ENCODE measurements at regions not wholly inside any gene's neighbourhood (a gene's known extent, or its start where the extent isn't known, plus 50 kb on each side); places are given as distances from the start of the nearest gene placed in this dataset.

DNA sequence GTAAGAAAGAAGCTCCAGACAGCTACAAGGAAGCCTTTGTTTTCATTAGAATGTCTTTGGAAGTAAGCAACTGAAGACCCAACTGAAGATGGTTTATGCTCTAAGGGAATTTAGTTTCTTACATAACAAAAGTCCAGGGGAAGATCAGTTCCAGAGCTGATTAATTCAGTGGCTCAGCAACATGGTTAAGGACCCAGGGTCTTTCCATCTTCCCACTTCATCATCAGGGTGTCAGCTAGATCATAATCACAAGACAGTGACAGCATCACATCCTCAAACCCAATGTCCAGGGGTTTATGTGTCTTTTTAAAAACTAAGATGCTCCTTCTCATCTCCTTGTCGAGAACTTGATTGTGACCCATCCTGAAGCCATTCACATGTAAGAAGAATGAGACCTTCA is 119.7 kb upstream of the PRDM1 start:
- no peak for DNase-seq (ENCODE audit: low read depth)

DNA sequence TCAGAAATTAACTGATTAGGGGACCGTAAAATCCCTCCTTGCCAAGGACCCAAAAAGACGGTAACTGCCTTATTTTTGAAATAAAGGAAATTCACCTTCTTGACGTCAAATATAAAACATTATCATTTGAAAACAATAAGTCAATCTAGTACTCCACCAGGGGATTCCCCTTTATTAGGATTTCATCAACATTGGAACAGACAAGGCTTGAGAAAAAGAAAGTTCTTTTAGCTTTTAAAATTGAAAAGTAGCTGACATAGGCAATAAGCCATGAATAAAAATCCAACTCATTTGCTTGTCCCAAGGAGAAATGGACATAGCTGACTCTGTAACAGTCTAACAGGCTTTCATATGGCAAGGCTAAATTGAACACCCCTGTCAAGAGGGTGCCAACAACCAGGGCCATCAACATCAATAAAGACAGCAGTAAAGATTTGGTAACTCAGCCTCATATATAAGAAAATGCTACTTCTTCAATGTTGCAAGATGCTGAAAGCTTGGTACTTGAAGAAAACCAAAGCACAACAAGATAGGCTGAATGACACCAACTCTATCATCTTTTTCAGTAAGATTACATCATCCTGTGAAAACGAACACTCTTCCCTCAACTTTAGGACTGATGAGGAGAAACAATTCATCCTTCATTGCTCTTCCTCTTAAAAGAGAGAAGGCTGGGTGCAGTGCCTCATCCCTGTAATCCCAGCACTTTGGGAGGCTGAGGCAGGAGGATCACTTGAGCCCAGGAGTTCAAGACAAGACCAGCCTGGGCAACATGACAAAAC is 121.0 kb upstream of the PRDM1 start:
- no peak for DNase-seq (ENCODE audit: low read depth)

DNA sequence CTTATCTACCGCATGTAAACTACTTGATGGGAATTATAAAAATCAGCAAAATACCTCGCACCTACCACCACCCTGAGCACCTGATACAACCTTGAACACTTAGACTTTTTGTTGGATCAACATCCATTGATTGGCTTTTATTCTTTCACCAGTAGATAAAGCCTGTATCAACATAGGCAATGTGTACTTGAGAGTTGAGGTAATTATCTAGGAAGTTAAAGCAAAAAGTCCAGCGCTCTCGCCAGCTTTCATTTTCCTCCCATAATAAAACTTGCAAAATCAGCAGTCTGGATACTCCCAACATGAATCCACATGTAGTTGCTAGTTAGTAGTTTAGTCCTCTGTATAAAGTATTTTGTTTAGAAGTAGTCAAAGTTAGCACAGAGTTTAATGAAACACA is 132.0 kb upstream of the PRDM1 start:
- no peak for DNase-seq (ENCODE audit: low read depth)

DNA sequence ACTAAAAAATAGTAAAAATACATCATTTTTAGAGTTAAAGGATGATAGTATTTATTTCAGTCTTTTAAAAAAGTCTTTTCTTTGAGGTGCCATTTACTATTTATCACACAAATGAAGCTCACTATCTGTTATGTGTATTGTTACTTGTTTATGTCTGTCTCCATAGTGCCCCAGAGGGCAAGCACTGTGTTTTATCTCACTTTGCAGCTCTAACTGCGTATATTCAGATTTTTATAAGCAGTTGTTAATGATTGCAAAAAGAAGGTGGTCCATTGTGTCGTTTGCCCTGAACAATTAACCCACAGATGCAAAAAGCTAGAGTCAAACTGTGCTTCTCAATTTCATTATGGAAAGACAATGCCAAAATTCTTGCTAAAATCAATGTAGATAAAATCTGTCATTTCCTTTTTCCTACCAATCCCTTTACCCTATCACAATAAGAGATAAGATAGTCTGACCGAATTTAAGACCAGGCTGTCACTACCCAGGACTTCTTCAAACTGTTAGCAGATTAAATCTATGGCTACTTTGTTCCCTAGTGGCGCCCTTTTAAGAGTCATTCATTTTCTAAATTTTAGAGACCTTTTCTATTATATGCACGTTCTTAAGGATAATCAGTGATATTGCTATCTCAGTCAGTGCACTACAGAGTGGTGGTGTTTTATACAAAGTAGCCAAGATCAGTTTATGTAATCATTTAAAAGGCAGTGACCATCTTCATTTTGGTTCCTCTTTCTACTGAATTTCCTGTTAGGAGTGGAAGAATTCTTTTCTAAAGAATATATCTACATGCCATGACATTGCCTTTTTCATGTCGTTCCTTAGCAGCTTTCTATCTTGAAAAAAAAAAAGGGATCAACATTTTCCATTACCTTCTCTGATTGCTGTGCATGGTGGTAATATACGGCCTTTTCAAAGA is 133.1 kb upstream of the PRDM1 start:
- no peak for DNase-seq (ENCODE audit: low read depth)

DNA sequence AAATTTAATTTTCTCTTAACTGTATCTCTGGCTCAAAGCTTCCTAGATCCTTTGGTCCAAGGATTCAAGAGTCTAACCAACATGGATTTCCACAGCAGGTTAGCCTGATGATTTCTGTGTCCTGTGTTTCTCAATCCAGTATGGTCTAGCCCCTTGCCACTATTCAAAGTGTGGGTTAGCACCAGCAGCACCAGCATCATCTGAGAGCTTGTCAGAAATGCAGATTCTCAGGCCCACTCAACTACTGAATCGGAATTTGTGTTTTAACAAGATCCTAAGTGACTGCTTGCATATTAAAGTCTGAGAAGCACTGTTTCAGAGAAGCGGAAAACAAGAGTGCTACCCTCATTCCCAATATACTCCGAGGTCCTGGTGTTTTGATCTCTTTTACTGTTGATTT is 133.8 kb upstream of the PRDM1 start:
- no peak for DNase-seq (ENCODE audit: low read depth)

DNA sequence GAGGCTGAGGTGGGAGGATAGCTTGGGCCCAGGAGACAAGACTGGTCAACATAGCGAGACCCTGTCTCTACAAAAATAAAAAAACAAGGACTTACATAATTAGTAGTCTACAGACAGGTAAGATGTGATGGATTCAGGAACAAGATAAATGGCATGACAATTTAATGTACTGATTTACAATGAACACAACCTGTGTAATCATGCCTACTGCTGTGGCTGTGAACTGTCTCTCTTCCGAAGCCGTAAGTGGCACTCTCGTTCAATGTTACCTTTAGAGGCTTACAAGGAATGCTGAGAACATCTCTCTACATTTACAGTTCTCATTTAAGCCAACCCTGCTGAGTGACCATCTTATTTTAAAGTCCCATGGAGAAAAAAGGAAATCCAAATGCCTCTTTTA is 134.8 kb upstream of the PRDM1 start:
- no peak for DNase-seq (ENCODE audit: low read depth)

DNA sequence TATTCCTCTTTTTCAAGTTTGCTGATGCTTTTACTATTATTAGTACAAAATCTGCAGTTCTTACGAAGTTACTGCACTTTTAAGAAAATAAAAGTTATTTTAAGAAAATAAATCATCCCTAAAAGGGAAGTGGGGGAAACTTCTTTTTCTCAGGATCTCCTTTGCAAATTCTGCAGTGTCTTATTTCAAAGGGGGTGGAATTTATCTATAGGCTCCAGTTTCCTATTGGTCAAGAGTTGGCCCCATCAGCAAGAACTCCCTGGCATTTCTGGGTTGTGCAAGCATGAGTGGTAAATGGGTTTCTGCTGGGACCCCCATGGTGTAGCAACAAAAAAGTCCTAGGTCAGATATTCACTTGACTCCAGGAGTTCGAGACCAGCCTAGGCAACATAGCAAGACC is 136.3 kb upstream of the PRDM1 start:
- no peak for DNase-seq (ENCODE audit: low read depth)

DNA sequence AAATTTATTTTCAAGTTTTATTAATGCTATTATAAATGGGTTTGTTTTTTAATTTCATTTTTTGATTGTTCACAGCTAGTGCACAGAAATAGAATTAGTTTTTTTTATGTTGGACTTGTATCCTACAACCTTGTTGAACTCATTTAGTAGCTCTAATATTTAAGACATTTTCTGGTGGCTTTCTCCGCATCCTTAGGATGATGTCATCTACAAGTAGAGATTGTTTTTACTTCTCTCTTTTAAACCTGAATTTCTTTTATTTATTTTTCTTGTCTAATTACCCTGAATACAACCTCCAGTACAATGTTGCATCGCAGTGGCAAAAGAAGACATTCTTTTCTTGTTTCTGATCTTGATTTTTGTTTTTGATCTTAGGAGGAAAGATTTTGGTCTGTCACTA is 142.6 kb upstream of the PRDM1 start:
- DNase-seq (ENCODE audit: low read depth), result no peak

DNA sequence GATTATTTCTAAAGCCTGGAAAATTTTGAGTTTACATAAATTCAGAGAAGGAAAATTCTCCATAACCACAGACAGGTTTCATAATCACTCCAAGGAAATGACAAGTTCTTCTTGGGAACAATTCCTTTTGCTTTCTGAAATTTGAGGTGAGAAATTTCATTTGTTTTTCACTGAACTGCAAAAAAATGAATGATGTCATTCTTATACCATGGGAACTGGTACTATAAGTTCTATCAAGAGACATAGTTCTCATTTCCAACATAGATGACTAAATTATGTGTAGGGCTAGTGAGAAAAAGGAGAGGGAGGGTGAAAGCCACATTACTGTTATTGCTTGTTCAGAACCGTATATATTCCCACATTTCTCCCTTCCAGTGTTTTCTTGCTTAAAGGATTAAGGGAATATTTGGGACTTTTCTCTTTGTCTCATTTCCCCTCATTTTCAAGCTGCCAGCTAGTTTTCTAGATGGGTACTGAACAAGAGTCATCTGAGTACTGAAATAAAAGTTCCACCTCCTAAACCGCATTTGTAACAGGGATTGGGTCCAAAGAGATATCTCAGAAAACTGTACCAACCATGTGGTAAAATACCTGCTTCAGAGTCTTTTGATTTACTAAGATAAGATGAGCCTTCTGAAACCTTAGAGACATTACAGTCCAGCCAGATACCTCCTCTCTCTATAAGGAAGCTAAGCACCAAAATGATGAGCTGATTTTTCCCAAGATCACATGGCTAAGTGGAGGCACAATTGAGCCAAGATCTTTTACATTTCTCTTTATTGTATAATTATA is 144.3 kb upstream of the PRDM1 start:
- no peak for DNase-seq (ENCODE audit: low read depth)

DNA sequence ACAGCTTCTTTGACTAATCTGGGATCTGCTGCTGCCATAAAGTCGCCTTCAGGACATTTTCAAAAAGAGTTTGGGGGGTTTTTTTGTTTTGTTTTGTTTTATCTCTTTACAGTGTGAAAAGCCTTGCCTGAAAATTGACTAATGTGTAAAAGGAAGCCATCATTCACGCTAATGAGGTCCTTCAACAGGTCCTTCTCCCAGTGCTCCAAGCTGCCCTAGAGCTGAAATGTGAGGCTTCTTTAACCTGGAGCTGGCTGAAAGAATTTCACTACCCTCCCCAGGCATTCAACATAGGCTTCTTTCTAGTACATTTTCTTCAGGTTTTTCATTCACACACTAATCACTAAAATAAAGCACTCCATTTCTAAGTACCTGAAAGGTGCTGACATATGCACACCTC is 145.1 kb upstream of the PRDM1 start:
- no peak for DNase-seq (ENCODE audit: low read depth)

DNA sequence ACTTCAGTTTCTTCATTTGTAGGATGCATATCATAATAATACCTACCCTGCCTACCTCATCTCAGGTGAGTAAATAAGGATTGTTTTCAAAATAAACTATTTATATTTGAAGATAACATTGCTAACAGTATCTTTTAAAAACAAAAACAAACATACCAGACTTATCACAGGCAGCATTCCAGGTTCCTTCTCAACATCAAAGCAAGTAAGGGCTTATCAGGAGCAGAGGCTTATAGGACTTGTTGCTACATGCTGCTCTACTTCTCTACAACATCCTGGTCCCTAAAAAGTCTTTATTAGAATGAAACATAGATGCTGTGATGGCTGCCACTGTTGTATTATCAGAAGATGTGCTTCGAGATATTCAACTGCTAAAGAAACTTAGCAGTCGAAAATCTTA is 149.2 kb upstream of the PRDM1 start:
- no peak for DNase-seq (ENCODE audit: low read depth)

DNA sequence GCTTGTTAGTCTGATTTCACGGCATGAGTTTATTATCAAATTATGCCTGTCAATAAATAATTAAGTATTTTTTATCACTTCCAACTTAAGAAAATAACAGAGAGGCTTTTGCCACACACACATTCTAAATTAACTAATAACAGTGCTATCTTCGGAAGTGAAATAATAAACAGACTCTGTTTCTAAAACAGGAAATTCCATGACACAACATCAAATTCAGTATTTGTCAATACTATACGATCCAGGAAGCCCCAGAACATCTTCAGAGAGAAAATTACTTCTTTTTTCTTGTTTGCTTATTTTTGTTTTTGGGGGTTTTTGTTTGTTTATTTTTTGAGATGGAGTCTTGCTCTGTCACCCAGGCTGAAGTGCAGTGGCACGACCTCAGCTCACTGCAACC is 150.7 kb upstream of the PRDM1 start:
- no peak for DNase-seq (ENCODE audit: low read depth)

DNA sequence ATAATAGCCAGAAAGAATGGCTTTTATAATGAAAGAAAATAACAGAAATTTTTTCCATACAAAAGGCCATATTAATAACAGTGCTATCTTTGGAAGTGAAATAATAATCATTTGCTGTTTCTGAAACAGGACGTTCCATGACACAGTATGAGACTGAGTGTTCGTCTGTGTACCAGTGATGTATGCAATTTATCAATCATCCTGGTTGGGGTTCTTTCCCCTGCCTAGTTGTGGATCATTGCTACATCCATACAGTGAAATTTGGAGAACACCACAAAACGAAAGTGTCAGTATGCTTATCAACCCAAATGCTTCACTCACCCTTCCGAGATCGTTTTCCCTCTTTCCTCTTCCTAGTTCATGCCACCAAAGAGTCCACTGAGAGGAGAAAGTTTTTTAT is 151.4 kb upstream of the PRDM1 start:
- no peak for DNase-seq (ENCODE audit: low read depth)

DNA sequence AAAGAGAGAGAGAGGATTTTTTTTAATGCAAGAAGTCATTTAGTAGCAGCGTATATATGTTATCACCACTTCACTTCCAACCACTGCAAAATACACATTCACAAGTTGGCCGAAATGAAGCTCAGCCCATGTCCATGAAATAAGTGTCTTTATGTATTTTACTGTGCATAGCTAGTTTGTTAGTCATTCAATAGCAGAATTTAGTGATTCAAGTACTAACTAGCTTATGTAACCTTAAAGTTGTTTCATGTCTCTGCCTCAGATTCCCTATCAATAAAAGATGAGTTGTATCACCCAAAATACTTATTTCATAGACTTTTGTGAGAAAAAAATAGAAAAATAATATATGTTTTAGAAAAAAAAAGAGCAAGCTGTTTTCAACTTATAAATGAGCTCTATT is 153.7 kb upstream of the PRDM1 start:
- DNase-seq (ENCODE audit: low read depth), result no peak

DNA sequence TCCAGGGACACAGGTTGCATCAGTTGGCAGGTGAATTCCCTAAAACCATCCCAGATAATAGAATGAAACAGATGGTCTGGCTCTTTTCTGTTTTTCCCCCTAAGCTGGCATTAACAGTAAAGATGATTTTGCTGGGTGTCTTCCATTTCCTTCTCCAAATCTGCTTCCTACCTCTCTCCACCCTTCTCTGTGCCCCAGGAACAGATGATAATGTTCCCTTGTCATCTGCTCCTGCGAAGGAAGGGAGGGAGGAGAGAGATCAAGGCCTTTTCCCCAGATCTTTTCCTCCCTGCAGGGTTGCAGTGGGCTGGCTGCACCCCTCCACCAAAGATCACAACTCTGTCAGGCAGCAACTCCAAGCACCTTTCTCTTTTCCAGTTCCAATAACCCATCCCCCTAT is 156.5 kb upstream of the PRDM1 start:
- DNase-seq (ENCODE audit: low read depth), result no peak

DNA sequence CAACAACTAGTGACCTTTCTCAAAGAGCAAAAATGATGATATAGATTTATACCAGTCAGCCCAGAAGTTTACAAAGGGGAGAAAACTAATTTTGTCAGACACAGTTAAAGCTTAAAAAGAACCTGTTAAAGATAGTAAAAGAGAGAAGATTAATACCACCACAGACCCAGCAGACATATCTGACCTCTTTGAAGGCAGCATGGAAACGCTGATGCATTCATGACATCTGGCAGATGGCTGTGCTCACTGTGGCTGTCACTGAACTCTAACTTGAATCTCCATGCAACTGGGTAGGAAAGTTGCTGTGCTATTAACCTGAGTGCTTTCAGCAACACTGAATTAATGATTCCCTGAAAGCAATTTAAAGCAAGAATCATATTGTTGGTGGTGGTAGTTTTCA is 159.8 kb upstream of the PRDM1 start:
- DNase-seq (ENCODE audit: low read depth), result no peak

DNA sequence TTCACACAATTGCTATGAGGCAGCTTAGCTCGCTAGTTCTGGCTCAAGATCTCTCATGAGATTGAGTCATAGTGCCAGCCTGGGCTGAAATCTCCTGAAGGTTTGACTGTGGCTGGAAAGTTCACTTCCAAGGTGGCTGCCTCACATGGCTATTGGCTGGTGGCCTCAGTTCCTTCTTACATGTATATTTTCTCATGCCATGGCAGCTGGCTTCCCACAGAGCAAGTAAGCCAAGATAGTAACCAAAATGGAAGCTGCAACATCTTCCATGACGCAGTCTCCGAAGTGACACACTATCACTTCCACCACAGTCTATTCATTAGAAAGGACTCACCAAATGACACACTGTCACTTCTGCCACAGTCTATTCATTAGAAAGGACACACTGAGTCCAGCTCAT is 160.4 kb upstream of the PRDM1 start:
- no peak for DNase-seq (ENCODE audit: low read depth)

DNA sequence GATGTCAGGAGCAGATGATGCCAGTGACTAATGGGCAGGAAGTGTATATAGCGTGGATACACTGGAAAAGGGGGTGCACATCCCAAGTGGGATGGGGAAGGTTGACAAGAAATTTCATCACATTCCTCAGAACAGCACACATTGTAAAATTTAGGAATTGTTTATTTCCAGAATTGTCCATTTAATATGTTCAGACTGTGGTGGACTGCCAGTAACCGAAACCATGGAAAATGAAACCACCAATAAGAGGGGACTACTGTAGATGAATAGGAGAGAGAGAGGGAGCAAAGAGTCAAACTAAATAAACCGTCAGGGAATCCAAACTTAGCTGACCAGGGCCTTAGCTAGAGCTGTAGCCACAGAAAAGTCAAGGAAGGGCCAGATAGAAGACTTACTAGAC is 164.4 kb upstream of the PRDM1 start:
- no peak for DNase-seq (ENCODE audit: low read depth)

DNA sequence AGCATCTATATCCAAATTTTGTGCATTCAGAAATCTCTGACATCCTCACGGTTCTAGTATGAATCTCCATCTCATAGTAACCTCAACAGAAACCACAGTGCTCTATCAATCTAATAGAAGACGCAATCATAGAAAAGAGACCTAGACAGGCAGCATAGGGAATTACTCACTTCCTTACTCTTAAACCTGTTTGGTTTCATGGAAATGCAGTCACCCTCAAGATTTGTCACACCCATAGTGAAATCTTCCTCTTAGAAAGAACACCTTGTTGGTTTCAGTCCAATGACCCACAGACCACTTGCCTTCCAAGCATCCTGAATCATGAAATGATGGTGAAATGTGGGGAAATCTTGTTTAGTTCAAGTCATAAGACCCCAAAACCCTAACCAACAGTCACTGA is 166.1 kb upstream of the PRDM1 start:
- no peak for DNase-seq (ENCODE audit: low read depth)

DNA sequence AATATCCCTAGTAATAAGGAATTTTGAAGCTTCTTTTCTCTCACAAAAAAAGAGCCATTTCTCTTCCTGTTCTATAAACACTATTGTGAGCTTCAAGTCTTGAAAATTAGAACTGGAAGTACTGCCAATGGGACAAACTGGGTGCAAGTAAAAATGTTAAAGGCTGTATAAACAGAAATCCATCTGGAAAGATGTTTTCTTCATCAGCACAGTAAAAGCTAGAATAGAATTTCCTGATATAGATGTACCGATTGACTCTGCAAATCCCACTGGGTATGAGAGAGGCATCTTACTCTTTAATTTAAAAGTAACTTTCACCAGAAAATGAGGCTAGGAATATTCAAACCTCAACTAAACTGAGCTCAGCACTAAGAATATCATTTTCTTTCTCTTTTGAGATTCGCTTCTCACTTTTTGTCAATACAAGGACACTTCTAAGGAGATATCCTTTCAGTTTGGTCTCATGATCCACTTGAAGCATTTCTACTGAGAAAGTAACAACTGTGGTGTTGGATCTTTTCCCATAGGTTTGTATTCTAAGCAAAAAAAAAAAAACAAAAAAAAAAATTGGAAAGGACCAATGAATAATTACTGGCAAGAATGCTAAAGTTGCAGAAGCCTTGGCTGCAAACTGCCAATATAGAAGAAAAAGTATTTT is 169.0 kb upstream of the PRDM1 start:
- DNase-seq (ENCODE audit: low read depth), result no peak

DNA sequence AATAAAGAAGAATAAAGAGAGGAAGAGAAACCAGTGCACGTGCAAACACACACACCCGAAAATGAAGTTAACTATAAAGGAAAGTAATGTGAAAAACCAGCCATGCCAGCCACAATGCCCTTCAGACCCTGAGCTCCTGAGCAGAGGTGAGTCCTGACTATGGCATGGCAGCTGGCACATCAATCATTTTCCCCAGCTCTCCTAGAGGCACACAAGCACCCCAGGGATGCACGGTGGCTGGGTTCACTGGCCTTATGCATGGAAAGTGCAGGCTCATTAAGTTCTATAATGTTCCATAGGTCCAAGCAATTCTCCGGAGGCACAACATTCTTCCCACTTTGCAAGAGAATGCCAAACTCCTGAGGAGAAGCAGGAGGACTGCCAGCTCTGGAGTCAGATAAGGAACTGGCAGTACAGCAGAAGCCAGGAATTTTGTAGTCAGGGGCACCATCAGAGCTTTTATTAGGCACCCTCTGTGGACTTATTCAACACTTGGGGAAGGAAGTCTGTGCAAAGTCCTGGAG is 175.0 kb upstream of the PRDM1 start:
- DNase-seq (ENCODE audit: low read depth), result no peak

DNA sequence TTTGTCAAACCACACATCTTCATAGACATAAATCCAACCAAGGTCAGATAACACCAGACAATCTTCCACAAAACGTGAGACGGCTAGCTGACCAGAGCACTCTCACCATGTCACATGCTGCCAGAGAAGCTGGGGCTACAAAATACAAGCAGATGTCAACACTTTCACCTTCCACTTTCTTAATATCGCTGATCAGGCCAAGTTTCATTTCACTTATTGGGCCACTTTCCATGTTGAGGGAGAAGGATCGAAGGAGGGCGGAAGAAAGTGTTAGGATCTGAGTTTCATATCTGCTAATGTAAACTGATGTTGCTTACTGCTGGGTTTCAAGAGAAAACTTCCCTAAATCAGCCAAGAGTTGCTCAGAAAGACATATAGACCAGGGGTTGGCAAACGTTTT is 177.0 kb upstream of the PRDM1 start:
- DNase-seq (ENCODE audit: low read depth), result no peak
